ENCODE measurements at regions not wholly inside any gene's neighbourhood (a gene's known extent, or its start where the extent isn't known, plus 50 kb on each side); places are given as distances from the start of the nearest gene placed in this dataset.
"Not testable (repeated sequence)": the region's sequence is repeated elsewhere in the genome, so short reads cannot be mapped to it uniquely, and the experiment has no call there.

GRCh38 chr11:33435216-33435615, 178.0 kb downstream of the HIPK3 start:
- DNase-seq (ENCODE audit: insufficient read length, low spot score): no peak

GRCh38 chr11:33434294-33434693, 177.1 kb downstream of the HIPK3 start:
- FAIRE-seq: no peak

More at GRCh38 chr11:33435216-33435615, 178.0 kb downstream of the HIPK3 start:
- no peak for FAIRE-seq

GRCh38 chr11:33428435-33428834, 171.3 kb downstream of the HIPK3 start:
- not testable (repeated sequence) for FAIRE-seq; DNase-seq (ENCODE audit: insufficient read length, low spot score)

More at GRCh38 chr11:33434294-33434693, 177.1 kb downstream of the HIPK3 start:
- no peak for DNase-seq (ENCODE audit: insufficient read length, low spot score)

DNA sequence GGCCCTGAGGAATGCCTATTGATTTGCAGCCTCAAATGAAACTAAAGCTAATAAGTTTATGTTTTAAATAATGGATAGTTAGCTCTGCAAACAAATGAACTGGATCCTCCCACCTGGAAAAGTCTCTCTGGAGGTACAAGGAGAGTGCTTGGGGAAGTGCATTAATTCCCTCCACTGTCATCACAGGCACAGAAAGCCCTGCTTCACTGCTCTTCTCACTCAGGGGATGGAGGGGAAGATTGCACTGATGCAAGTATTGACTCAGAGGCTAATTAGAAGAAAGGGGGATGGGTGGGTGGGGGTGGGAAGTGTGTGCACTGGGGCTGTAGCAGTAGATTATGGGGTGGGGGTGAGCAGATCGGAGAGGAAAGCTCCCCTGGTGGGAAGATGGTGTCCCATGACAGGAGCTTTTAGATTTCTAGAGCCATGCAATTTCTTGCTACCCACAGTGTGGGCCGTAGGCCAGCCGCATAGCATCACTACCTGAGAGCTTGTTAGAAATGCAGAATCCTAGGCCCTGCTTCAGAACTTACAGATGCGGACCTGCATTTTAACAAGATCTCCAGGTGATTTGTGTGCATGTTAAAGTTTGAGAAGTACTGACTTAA, 163.9 kb downstream of the HIPK3 start:
- no peak for FAIRE-seq
- no peak for DNase-seq (ENCODE audit: insufficient read length, low spot score)

DNA sequence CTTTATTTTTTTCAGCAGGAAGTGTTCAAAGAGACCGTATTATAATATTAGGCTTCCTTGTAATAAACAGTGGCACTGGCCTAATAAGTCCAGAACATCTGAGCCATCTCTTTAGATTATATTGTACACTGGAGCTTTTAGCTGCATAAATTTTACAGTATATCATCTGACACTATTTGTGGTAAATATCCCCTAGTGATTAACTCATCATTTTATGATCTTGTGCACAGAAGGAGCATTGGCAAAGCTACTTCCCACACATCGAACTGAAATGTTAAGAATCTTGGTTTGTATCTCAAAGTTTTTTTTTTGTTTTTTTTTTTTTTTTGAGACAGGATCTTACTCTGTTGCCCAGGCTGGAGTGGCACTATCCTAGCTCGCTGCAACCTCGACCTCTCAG, 162.7 kb downstream of the HIPK3 start:
- FAIRE-seq: no peak

DNA sequence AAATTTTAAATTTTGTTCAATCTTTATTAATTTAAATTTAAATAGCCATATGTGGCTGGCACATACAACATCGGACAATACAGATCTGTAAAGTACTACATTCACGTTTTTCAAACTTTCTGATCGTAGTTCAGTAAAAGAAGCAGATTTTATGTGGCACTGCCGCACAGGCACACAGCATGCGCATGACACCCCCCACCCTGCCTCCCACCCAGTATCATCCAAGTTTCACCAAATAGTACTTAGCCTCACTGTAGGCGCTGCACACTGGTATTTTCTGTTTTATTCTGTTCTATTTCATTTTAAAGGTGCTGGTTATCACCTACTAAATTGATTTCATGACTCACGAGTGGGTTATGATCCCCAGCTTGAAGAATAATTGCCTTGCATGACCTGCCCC, 159.9 kb downstream of the HIPK3 start:
- no peak for FAIRE-seq
- no peak for DNase-seq (ENCODE audit: insufficient read length, low spot score)

More for the DNA sequence above, 162.7 kb downstream of the HIPK3 start:
- no peak for DNase-seq (ENCODE audit: insufficient read length, low spot score)

DNA sequence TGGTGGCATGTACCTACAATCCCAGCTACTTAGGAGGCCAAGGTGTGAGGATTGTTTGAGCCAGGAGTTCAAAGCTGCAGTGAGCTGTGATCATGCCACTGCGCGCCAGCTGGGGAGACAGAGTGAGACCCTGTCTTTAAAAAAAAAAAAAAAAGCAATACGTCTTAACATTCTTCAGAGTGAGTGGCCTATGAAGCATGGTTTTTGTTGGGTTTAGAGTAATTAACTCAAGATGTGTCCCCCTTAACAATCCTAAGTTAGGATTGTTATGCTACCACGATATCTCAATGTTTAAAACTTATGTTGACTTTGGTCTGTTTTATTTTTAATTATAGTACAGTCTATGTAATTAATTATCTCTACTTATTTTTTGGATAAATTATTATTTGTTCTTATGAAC, 156.1 kb downstream of the HIPK3 start:
- no peak for FAIRE-seq
- DNase-seq (ENCODE audit: insufficient read length, low spot score): no peak

DNA sequence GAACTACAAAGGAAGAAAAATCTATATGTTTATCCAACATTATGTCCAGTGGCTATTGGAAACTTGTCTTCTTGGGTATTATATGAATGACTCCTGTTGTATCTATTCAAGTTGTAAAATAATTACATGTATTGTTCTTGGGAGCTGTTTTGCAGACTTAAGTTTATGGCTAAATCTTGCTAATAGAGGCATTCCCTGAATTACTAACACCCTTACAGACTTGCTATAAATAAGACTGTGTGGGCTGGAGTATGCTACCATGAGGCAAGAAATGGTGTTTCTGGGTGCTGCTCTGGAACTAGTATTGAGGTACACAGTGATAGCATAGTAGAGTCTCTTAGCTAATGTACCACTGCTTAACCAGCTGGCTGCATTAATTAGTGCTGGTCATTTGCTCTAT, 155.1 kb downstream of the HIPK3 start:
- DNase-seq (ENCODE audit: insufficient read length, low spot score): no peak
- FAIRE-seq: no peak

DNA sequence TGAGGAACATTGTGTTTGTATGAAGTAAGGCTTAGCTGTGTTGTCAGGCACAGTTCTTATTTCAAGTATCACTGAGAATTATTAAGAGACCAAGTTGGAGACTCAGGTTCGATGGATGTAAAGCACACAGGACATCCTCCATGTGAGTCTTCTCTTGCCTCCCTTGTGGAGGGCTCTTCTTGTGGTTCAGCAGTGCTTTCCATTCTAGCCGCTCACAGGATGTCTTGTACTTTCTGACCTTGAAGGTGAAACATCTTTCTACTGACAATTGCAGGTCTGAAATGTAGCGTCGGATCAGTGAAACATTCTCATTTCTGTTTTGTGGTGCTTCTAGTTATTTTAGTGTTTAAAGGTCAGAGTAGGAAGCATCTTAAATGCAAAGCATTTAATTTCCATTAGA, 154.6 kb downstream of the HIPK3 start:
- FAIRE-seq: no peak
- no peak for DNase-seq (ENCODE audit: insufficient read length, low spot score)

- DNase-seq (ENCODE audit: insufficient read length, low spot score): no peak
- no peak for FAIRE-seq
These were observed 153.0 kb downstream of the HIPK3 start for GRCh38 chr11:33410086-33410765.
